ENCODE measurements at regions not wholly inside any gene's neighbourhood (a gene's known extent, or its start where the extent isn't known, plus 50 kb on each side); places are given as distances from the start of the nearest gene placed in this dataset.

DNA sequence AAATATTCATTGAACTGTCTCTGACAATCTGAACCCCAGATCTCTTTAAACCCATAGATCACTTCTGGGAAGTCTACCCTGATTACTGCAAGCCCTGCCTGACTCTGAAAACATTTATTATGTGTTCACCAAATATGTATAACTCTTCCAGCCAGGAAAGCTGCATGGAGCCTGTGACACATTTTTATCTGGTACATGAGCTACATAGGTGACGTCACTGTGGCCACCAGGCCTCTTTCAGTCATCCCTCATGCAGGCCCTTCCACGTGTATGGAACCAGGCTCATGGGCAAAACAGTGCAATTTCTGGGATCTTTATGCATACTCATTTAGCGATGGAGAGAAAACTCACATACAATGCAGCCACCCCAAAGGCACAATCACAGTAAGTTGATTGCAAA, 133.9 kb upstream of the NUPR2 start:
- Histone ChIP-seq H3K27ac (ENCODE audit: insufficient read depth, low read depth, low read length) (no peak overlapping the region), H2AFZ (ENCODE audit: low read depth, low read length) (no peak overlapping the region), H3K9ac (replicated peaks; ENCODE audit: extremely low read depth, insufficient read depth, low read length) (no peak overlapping the region), H3K4me1 (ENCODE audit: control insufficient read depth, extremely low read depth, insufficient read depth, low read length) (no peaks in the 10 kb centered on the region), H3K4me3 (replicated peaks in 1 of 3; ENCODE audit: insufficient read depth in 1 of 3, low read depth in 1 of 3, low read length in 3 of 3) (no peak overlapping the region), H3K9me1 (replicated peaks; ENCODE audit: control insufficient read depth, extremely low read depth, insufficient read depth, low read length) (no peaks in the 10 kb centered on the region), H4K20me1 (replicated peaks; ENCODE audit: control insufficient read depth, extremely low read depth, insufficient read depth, low read length) (no peaks in the 10 kb centered on the region), H3K9me3 (replicated peaks; ENCODE audit: control insufficient read depth, insufficient read depth, low read length) (peaks cover 5% of the 10 kb centered on the region), H3K27me3 (ENCODE audit: control insufficient read depth in 2 of 2, insufficient read depth in 2 of 2, low read length in 2 of 2) (no peaks in the 10 kb centered on the region), H3K79me2 (ENCODE audit: control insufficient read depth, insufficient read depth, low read length) (no peaks in the 10 kb centered on the region), H3K36me3 (ENCODE audit: control insufficient read depth in 2 of 2, extremely low read depth in 1 of 2, insufficient read depth in 2 of 2, low read length in 2 of 2) (no peaks in the 10 kb centered on the region), H3K4me2 (ENCODE audit: insufficient read depth, low read length) (no peak overlapping the region)
- intact Hi-C loops (cut with micrococcal nuclease) (no loop called here), dilution Hi-C loops (cut with MboI; ENCODE audit: extremely low pct_ligation_motif_present, low sequenced_read_pairs) (no loop called here)
- POLR2A ChIA-PET, result no interaction called here
- no peak for DNase-seq (ENCODE audit: low read depth, low spot score)
- CTCF ChIA-PET, result no interaction called here
- FAIRE-seq, result no peak
- BruUV-seq (replicated peaks), result no TSS peak
- TF ChIP-seq GATA2 (IDR thresholded peaks at IDR 0.05; ENCODE audit: insufficient read depth, insufficient read length, low read depth, low read length), result no peak
- no peak for TF ChIP-seq FOS (IDR thresholded peaks at IDR 0.05; ENCODE audit: borderline replicate concordance, insufficient read depth, low read length)

DNA sequence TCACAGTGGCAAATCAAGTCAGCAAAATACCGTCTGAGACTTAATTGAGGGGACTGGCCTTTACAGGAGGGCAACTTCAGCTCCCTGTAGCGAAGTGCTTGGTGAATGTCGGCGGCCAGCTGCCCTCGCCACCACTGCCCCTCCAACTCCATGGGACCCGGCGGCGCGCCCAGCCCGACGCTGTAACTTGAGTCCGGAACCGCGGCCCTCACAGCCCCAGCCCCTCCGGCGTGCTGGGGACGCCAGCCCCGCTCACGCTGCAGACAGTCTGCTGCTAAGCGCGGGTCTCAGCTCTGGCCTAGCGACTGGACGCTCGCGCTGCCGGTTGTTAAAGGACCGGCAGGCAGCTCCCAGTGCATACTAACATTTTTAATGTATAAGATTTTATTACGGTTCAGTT, 113.4 kb upstream of the NUPR2 start:
- BruUV-seq (replicated peaks), result no TSS peak
- Histone ChIP-seq H2AFZ (ENCODE audit: low read depth, low read length) (no peak overlapping the region), H3K4me2 (ENCODE audit: insufficient read depth, low read length) (no peak overlapping the region), H3K27ac (ENCODE audit: insufficient read depth, low read depth, low read length) (no peak overlapping the region), H3K36me3 (ENCODE audit: control insufficient read depth in 2 of 2, extremely low read depth in 1 of 2, insufficient read depth in 2 of 2, low read length in 2 of 2) (no peaks in the 10 kb centered on the region), H4K20me1 (replicated peaks; ENCODE audit: control insufficient read depth, extremely low read depth, insufficient read depth, low read length) (no peaks in the 10 kb centered on the region), H3K9me1 (replicated peaks; ENCODE audit: control insufficient read depth, extremely low read depth, insufficient read depth, low read length) (no peaks in the 10 kb centered on the region), H3K27me3 (ENCODE audit: control insufficient read depth in 2 of 2, insufficient read depth in 2 of 2, low read length in 2 of 2) (no peaks in the 10 kb centered on the region), H3K79me2 (ENCODE audit: control insufficient read depth, insufficient read depth, low read length) (no peaks in the 10 kb centered on the region), H3K9me3 (replicated peaks; ENCODE audit: control insufficient read depth, insufficient read depth, low read length) (peaks cover 5% of the 10 kb centered on the region), H3K4me3 (replicated peaks in 1 of 3; ENCODE audit: insufficient read depth in 1 of 3, low read depth in 1 of 3, low read length in 3 of 3) (no peak overlapping the region), H3K4me1 (ENCODE audit: control insufficient read depth, extremely low read depth, insufficient read depth, low read length) (no peaks in the 10 kb centered on the region), H3K9ac (replicated peaks; ENCODE audit: extremely low read depth, insufficient read depth, low read length) (no peak overlapping the region)
- dilution Hi-C loops (cut with MboI; ENCODE audit: extremely low pct_ligation_motif_present, low sequenced_read_pairs) (no loop called here), intact Hi-C loops (cut with micrococcal nuclease) (no loop called here)
- FAIRE-seq (no peak), DNase-seq (ENCODE audit: low read depth, low spot score) (no peak)
- POLR2A ChIA-PET, result no interaction called here
- no peak for TF ChIP-seq FOS (IDR thresholded peaks at IDR 0.05; ENCODE audit: borderline replicate concordance, insufficient read depth, low read length)
- TF ChIP-seq POLR2AphosphoS5 (IDR thresholded peaks at IDR 0.05; ENCODE audit: insufficient read depth, low read depth, low read length), result no peak
- TF ChIP-seq MYC (IDR thresholded peaks at IDR 0.05; ENCODE audit: low read depth, low read length), result no peak
- TF ChIP-seq, protein P1, sequence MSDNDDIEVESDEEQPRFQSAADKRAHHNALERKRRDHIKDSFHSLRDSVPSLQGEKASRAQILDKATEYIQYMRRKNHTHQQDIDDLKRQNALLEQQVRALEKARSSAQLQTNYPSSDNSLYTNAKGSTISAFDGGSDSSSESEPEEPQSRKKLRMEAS (IDR thresholded peaks at IDR 0.05; ENCODE audit: insufficient read depth, insufficient read length), result no peak
- no peak for TF ChIP-seq JUN (IDR thresholded peaks at IDR 0.05; ENCODE audit: borderline replicate concordance, insufficient read depth, insufficient read length, low read depth)
- TF ChIP-seq GATA2 (IDR thresholded peaks at IDR 0.05; ENCODE audit: insufficient read depth, insufficient read length, low read depth, low read length), result no peak
- TF ChIP-seq EZH2 (IDR thresholded peaks at IDR 0.05; ENCODE audit: borderline replicate concordance, low read depth, low read length, severe bottlenecking), result no peak
- TF ChIP-seq POLR2A (IDR thresholded peaks at IDR 0.05; ENCODE audit: low read depth, low read length), result no peak
- TF ChIP-seq, protein P2, sequence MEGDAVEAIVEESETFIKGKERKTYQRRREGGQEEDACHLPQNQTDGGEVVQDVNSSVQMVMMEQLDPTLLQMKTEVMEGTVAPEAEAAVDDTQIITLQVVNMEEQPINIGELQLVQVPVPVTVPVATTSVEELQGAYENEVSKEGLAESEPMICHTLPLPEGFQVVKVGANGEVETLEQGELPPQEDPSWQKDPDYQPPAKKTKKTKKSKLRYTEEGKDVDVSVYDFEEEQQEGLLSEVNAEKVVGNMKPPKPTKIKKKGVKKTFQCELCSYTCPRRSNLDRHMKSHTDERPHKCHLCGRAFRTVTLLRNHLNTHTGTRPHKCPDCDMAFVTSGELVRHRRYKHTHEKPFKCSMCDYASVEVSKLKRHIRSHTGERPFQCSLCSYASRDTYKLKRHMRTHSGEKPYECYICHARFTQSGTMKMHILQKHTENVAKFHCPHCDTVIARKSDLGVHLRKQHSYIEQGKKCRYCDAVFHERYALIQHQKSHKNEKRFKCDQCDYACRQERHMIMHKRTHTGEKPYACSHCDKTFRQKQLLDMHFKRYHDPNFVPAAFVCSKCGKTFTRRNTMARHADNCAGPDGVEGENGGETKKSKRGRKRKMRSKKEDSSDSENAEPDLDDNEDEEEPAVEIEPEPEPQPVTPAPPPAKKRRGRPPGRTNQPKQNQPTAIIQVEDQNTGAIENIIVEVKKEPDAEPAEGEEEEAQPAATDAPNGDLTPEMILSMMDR (IDR thresholded peaks at IDR 0.05; ENCODE audit: extremely low read depth in 1 of 2, insufficient read depth in 1 of 2, low read depth in 1 of 2, low read length in 2 of 2), result no peak
- CTCF ChIA-PET, result no interaction called here
